Esophagus (tissue), 2 donors: ENCODE measurements at regions not wholly inside any gene's neighbourhood (a gene's known extent, or its start where the extent isn't known, plus 50 kb on each side); places are given as distances from the start of the nearest gene placed in this dataset.
"Not testable (repeated sequence)": the region's sequence is repeated elsewhere in the genome, so short reads cannot be mapped to it uniquely, and the experiment has no call there.

Experiments used
- H3K27ac ChIP-seq, 2 donors: one replicate each; pipeline ENCODE4 v1.5.1; 2013; ENCODE audit warnings: low read depth in 2 of 2, mild to moderate bottlenecking in 2 of 2, inconsistent platforms in 1 of 2, low read length in 1 of 2, moderate library complexity in 1 of 2
- H3K27me3 ChIP-seq, 2 donors: one replicate each; pipeline ENCODE4 v1.6.1; 2013; ENCODE audit warnings: low read length in 2 of 2, control low read depth in 1 of 2, mild to moderate bottlenecking in 1 of 2; ENCODE audit not compliant: insufficient read depth in 2 of 2, control insufficient read depth in 1 of 2
- H3K36me3 ChIP-seq, 2 donors: one replicate each; pipeline ENCODE4 v1.6.1; 2013; ENCODE audit warnings: low read length in 1 of 2; ENCODE audit not compliant: control insufficient read depth in 2 of 2, insufficient read depth in 2 of 2
- H3K4me1 ChIP-seq, 2 donors: one replicate each; pipeline ENCODE4 v1.6.1; 2013; ENCODE audit warnings: low read length in 1 of 2; ENCODE audit not compliant: control insufficient read depth in 2 of 2, insufficient read depth in 2 of 2
- H3K4me3 ChIP-seq, 2 donors: one replicate each; pipeline ENCODE4 v1.5.1; 2013; ENCODE audit warnings: low read length in 2 of 2, mild to moderate bottlenecking in 2 of 2, low read depth in 1 of 2, moderate library complexity in 1 of 2
- H3K9me3 ChIP-seq, 2 donors: one replicate each; pipeline ENCODE4 v1.6.1; 2013; ENCODE audit warnings: mild to moderate bottlenecking in 2 of 2, low read depth in 1 of 2, low read length in 1 of 2, moderate library complexity in 1 of 2; ENCODE audit not compliant: control insufficient read depth in 2 of 2, insufficient read depth in 1 of 2
- WGBS, 2 donors: extraction: QIAGEN DNeasy Blood & Tissue Kit; methylation state at CpG; one replicate each; pipeline ENCODE4 v1.1.7; 2013; 5-methylcytosine and 5-hydroxymethylcytosine counted together
- donor health status: healthy with polysubstance abuse.
- donor health status: Bipolar disorder and iron deficiency.

DNA sequence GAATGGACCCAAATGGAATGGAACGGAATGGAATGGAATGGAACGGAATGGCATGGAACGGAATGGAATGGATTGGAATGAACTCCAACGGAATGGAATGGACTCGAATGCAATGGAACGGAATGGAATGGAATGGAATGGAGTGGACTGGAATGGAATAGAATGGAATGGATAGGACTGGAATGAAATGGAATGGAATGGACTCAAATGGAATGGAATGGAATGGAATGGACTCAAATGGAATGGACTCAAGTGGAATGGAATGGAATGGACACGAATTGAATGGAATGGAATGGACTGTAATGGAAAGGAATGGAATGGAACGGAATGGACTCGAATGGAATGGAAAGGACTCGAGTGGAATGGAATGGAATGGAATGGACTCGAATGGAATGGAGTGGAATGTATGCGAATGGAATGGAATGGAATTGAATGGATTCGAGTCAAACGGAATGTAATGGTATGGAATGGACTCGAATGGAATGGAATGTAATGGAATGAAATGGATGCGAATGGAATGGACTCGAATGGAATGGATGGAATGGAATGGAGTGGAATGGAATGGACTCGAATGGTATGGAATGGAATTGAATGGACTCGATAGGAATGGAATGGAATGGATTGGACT is 101.0 kb upstream of the FBXO28 start:
- H3K4me3 ChIP-seq, H3K36me3 ChIP-seq, H3K27me3 ChIP-seq, H3K4me1 ChIP-seq, H3K27ac ChIP-seq, H3K9me3 ChIP-seq: not testable (repeated sequence)
- WGBS, 2 donors, result 92 to 95% methylated on average over 19 of the region's 19 CpGs

DNA sequence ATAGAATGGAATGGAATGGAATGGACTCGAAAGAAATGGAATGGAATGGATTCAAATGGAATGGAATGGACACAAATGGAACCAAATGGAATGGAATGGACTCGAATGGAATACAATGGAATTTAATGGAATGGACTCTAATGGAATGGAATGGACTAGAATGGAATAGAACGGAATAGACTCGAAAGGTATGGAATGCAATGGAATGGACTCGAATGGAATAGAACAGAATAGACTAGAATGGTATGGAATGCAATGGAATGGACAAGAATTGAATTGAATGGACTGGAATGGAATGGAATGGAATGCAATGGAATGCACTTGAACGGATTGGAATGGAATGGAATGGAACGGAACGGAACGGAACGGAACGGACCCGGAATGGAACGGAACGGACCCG is 101.7 kb upstream of the FBXO28 start:
- WGBS, 2 donors, result 87 to 91% methylated on average over 15 of the region's 15 CpGs
- H3K27me3 ChIP-seq, H3K9me3 ChIP-seq, H3K4me1 ChIP-seq, H3K27ac ChIP-seq, H3K36me3 ChIP-seq, H3K4me3 ChIP-seq: not testable (repeated sequence)

DNA sequence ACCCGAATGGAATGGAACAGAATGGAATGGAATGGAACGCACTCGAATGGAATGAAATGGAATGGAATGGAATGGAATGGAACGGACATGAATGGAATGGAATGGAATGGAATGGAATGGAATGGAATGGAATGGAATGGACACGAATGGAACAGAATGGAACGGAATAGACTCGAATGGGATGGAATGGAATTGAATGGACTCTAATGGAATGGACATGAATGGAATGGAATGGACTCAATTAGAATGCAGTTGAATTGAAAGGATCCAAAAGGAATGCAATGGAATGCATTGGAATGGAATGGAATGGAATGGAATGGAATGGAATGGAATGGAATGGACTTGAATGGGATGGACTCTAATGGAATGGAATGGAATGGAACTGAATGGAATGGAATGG is 102.2 kb upstream of the FBXO28 start:
- not testable (repeated sequence) for H3K27me3 ChIP-seq, H3K4me3 ChIP-seq, H3K36me3 ChIP-seq, H3K9me3 ChIP-seq, H3K4me1 ChIP-seq, H3K27ac ChIP-seq
- 87 to 92% methylated on average over 7 of the region's 7 CpGs for WGBS, 2 donors

DNA sequence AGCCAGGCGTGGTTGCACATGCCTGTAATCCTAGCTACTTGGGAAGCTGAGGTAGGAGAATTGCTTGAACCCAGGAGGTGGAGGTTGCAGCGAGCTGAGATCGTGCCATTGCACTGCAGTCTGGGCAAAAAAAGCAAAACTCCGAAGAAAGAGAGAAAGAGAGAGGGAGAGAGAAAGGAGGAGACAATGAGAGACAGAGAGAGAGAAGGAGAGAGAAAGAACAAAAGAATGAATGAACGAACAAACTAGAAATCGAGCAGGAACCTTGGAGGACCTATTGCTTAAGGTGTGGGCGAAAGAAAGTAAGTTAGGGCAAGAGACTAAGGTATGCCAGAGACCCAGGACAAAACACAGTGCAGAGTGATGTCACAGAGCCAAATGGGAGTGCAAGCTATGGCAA is 102.8 kb upstream of the FBXO28 start:
- H3K4me1 ChIP-seq, H3K27me3 ChIP-seq, H3K4me3 ChIP-seq, H3K27ac ChIP-seq, H3K36me3 ChIP-seq, H3K9me3 ChIP-seq: not testable (repeated sequence)
- WGBS, 2 donors, result 97% methylated on average over 6 to 7 of the region's 7 CpGs

DNA sequence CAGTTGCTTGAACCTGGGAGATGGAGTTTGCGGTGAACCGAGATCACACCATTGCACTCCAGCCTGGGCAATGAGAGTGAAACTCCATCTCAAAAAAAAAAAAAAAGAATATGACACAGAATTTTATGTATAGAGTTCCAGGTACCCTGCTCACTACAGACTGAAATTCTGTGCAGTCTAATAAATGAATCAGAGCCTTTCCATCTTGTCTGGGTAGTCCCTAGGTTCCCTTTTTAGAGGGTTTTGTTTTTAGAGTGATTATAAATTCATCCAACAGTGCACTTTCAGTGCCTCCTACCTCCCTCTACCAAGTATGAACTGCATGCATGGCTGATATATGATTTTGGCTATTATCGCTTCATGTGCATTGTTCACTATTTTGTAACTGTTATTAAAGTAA is 107.9 kb upstream of the FBXO28 start:
- not testable (repeated sequence) for H3K4me1 ChIP-seq

DNA sequence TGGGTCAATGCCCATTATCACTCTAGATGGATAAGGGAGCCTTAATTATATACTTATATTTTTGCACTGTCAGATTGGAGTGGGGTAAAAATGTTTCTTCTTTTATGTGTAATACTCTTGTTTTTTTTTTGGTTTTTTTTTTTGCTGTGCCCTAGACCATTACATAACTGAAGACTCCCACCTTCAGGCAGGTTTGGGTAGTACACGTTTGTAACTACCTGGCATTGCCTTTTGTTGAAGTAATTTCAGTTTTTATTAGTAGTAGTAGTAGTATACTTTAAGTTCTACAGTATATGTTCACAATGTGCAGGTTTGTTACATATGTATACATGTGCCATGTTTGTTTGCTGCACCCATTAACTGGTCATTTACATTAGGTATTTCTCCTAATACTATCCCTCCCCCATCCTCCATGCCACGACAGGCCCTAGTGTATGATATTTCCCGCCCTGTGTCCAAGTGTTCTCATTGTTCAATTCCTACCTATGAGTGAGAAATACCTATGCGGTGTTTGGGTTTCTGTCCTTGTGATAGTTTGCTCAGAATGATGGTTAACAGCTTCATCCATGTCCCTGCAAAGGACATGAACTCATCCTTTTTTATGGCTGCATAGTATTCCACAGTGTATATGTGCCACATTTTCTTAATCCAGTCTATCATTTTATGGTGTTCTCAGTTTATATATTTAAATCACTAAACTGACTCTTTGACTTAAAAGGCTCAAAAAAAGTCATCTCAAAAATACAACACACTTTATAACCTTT is 109.2 kb upstream of the FBXO28 start:
- H3K36me3 ChIP-seq, H3K4me3 ChIP-seq, H3K4me1 ChIP-seq, H3K9me3 ChIP-seq, H3K27me3 ChIP-seq, H3K27ac ChIP-seq: not testable (repeated sequence)
- 75 to 83% methylated on average over 4 of the region's 4 CpGs for WGBS, 2 donors

More for the DNA sequence above, 107.9 kb upstream of the FBXO28 start:
- H3K4me3 ChIP-seq, H3K27me3 ChIP-seq, H3K9me3 ChIP-seq, H3K36me3 ChIP-seq, H3K27ac ChIP-seq: not testable (repeated sequence)
- 97 to 98% methylated on average over 3 of the region's 3 CpGs for WGBS, 2 donors

DNA sequence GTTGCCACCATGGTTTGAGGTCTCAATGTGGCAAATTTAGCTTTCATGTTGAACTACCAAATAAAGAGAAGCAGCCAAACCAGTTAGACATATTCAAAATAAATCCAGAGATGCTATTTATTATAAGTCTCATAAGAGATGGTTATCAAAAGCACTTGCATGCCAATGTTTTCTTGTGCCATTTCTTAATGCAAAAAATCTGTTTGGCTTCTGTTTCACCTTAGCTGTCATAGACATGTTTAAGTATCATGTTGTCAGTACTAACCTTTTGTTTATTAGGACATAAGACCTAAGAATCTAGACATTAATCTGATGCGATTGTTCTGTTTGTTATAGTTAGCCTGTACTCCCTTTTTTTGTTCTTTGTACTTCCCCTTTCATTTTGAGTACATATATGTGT is 110.0 kb upstream of the FBXO28 start:
- H3K36me3 ChIP-seq, H3K4me1 ChIP-seq, H3K4me3 ChIP-seq, H3K27ac ChIP-seq, H3K27me3 ChIP-seq, H3K9me3 ChIP-seq: not testable (repeated sequence)
- WGBS, 2 donors, result 0% methylated on average over 1 of the region's 1 CpG

DNA sequence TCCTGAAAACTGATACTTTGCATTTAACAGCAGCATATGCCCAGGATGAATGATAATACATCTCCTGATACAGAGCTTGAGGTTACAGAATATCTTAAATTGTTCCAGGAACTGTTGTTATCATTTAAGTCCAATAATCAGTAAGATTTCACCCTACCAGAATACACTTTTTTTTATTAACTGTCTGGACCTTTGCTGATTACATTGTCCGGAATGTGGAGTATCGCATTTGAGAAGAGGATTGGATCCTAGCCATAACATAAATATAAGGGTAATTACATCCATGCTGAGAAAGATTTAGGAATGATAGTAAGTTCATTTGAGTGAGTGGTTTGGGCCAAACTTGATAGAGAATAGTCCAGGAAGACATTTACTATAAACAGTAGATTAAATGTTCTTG is 112.2 kb upstream of the FBXO28 start:
- H3K4me1 ChIP-seq, H3K27me3 ChIP-seq, H3K4me3 ChIP-seq, H3K36me3 ChIP-seq, H3K27ac ChIP-seq, H3K9me3 ChIP-seq: not testable (repeated sequence)
- 76 to 86% methylated on average over 2 of the region's 2 CpGs for WGBS, 2 donors

DNA sequence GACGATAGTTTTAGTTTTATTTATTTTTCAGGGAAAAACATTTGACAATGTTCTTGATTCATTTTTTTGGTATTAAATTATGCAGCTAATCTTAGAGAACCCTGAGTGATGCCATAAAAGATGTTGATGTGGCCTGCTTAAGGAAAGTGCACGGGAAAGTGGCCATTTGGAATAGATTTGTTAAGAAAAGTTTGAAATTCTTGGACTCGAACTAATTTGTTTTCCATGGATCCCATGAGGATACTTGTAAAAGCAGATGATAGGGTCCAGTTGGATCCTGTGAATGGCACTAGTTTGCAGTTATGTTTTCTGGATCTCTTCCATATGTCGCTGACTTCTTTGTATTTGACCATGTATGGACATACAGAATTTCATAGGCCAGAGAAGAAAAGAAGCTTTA is 114.2 kb upstream of the FBXO28 start:
- not testable (repeated sequence) for H3K27ac ChIP-seq, H3K27me3 ChIP-seq, H3K9me3 ChIP-seq, H3K36me3 ChIP-seq, H3K4me3 ChIP-seq, H3K4me1 ChIP-seq
- WGBS, 2 donors, result 76 to 78% methylated on average over 3 to 4 of the region's 4 CpGs

DNA sequence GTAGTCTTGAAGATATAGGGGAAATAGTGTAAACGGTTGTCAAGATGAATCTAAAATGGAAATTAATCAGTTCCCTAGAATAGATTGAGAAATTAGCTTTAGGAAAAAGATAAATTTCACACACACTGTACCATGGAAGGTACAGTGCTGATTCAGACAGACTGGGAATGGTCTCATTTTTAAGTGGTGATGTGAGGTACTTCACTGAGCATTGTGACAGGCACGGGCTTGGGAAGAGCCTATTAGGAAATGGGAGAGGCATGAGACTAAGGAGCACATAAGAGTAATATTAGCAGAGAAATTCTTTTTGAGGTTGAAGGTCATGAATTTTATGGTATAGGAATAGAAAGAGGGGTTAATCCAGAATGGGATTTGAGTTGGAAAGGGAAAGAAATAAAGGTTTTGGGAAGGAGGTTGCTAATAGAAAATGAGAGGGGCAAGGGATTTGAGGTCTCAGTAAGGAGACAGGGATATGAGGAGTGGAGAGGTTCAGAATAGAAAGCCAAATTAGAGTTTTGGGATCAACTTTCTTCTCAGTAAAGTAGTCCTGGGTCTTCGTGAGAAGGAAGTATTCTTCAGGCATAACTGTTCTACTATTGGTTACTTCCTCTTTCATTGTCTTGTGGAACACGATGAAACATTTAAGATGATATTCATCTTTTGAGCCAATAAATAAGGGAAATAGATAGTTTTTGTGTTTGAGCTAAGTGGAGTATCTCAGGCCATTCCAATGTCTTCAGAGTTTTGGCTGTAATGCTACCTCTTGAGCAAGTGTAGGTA is 115.0 kb upstream of the FBXO28 start:
- H3K27me3 ChIP-seq, H3K4me3 ChIP-seq, H3K27ac ChIP-seq, H3K36me3 ChIP-seq, H3K4me1 ChIP-seq, H3K9me3 ChIP-seq: not testable (repeated sequence)
- WGBS, 2 donors, result 67 to 69% methylated on average over 4 of the region's 4 CpGs
